Dedifferentiated amniotic fluid mesenchymal stem cell (primary cell): ENCODE measurements at regions not wholly inside any gene's neighbourhood (a gene's known extent, or its start where the extent isn't known, plus 50 kb on each side); places are given as distances from the start of the nearest gene placed in this dataset.
"Not testable (repeated sequence)": the region's sequence is repeated elsewhere in the genome, so short reads cannot be mapped to it uniquely, and the experiment has no call there.

Source experiments
- DNase-seq: peaks from one replicate; pipeline ENCODE4 v3.0.0-alpha.2; 2016; ENCODE audit errors: extremely low spot score

- no peak for DNase-seq
Observed at GRCh38 chr2:182594286-182594685, 121.8 kb upstream of the DNAJC10 start.

- no peak for DNase-seq
Observed at GRCh38 chr2:182595650-182596049, 120.4 kb upstream of the DNAJC10 start.

GRCh38 chr2:182597570-182598295 lies 118.3 kb upstream of the DNAJC10 start:
- no peak for DNase-seq

GRCh38 chr2:182598626-182599025 lies 117.4 kb upstream of the DNAJC10 start:
- DNase-seq = no peak

- no peak for DNase-seq
Observed at GRCh38 chr2:182605166-182605565, 110.9 kb upstream of the DNAJC10 start.

GRCh38 chr2:182606728-182607681 lies 109.1 kb upstream of the DNAJC10 start:
- DNase-seq = no peak

GRCh38 chr2:182608181-182608845 lies 107.7 kb upstream of the DNAJC10 start:
- DNase-seq = no peak

- DNase-seq = not testable (repeated sequence)
Observed at GRCh38 chr2:182609005-182609404, 107.1 kb upstream of the DNAJC10 start.

GRCh38 chr2:182610231-182610630 lies 105.8 kb upstream of the DNAJC10 start:
- DNase-seq = no peak

GRCh38 chr2:182611009-182611408 lies 105.0 kb upstream of the DNAJC10 start:
- no peak for DNase-seq

- DNase-seq = no peak
Observed at GRCh38 chr2:182615036-182615435, 101.0 kb upstream of the DNAJC10 start.

- DNase-seq = no peak
Observed at GRCh38 chr2:182616471-182617393, 99.3 kb upstream of the DNAJC10 start.

- DNase-seq = no peak
Observed at GRCh38 chr2:182618672-182619079, 97.4 kb upstream of the DNAJC10 start.

- DNase-seq = no peak
Observed at GRCh38 chr2:182619276-182619675, 96.8 kb upstream of the DNAJC10 start.

- no peak for DNase-seq
Observed at GRCh38 chr2:182621191-182621590, 94.9 kb upstream of the DNAJC10 start.

- DNase-seq = no peak
Observed at GRCh38 chr2:182621810-182622209, 94.2 kb upstream of the DNAJC10 start.

GRCh38 chr2:182622231-182622630 lies 93.8 kb upstream of the DNAJC10 start:
- DNase-seq = no peak

GRCh38 chr2:182625814-182626213 lies 90.2 kb upstream of the DNAJC10 start:
- DNase-seq = no peak

- no peak for DNase-seq
Observed at GRCh38 chr2:182628916-182629315, 87.1 kb upstream of the DNAJC10 start.

GRCh38 chr2:182630207-182630606 lies 85.8 kb upstream of the DNAJC10 start:
- no peak for DNase-seq

- DNase-seq = no peak
Observed at GRCh38 chr2:182631299-182631698, 84.8 kb upstream of the DNAJC10 start.
